ENCODE measurements at regions not wholly inside any gene's neighbourhood (a gene's known extent, or its start where the extent isn't known, plus 50 kb on each side); places are given as distances from the start of the nearest gene placed in this dataset.

- TF ChIP-seq FOXP2 (optimal IDR thresholded peaks at IDR 0.05; ENCODE audit: borderline replicate concordance, extremely low read depth, extremely low read length, insufficient read depth) (no peak), REST (IDR thresholded peaks at IDR 0.05; ENCODE audit: insufficient read depth in 1 of 2, low read depth in 2 of 2, low read length in 2 of 2) (no peak)
Measured at GRCh38 chr3:177571271-177571943, 374.1 kb upstream of the TBL1XR1 start.

- TF ChIP-seq FOXP2 (optimal IDR thresholded peaks at IDR 0.05; ENCODE audit: borderline replicate concordance, extremely low read depth, extremely low read length, insufficient read depth) = no peak
- TF ChIP-seq TAF1 (IDR thresholded peaks at IDR 0.05; ENCODE audit: borderline replicate concordance, insufficient read depth, low read length) = no peak
- no peak for TF ChIP-seq SIN3A (IDR thresholded peaks at IDR 0.05; ENCODE audit: borderline replicate concordance, insufficient read depth, low read length)
- TF ChIP-seq REST (IDR thresholded peaks at IDR 0.05; ENCODE audit: insufficient read depth in 1 of 2, low read depth in 2 of 2, low read length in 2 of 2) = no peak
- TF ChIP-seq POLR2AphosphoS5 (IDR thresholded peaks at IDR 0.05; ENCODE audit: low read depth, low read length) = no peak
Measured at GRCh38 chr3:177571944-177572315, 374.6 kb upstream of the TBL1XR1 start.

- TF ChIP-seq POLR2AphosphoS5 (IDR thresholded peaks at IDR 0.05; ENCODE audit: low read depth, low read length) = no peak
- peak; percentile 64 for TF ChIP-seq FOXP2 (optimal IDR thresholded peaks at IDR 0.05; ENCODE audit: borderline replicate concordance, extremely low read depth, extremely low read length, insufficient read depth)
- TF ChIP-seq TAF1 (IDR thresholded peaks at IDR 0.05; ENCODE audit: borderline replicate concordance, insufficient read depth, low read length) = no peak
- no peak for TF ChIP-seq REST (IDR thresholded peaks at IDR 0.05; ENCODE audit: insufficient read depth in 1 of 2, low read depth in 2 of 2, low read length in 2 of 2)
- TF ChIP-seq SIN3A (IDR thresholded peaks at IDR 0.05; ENCODE audit: borderline replicate concordance, insufficient read depth, low read length) = no peak
Measured at GRCh38 chr3:177574222-177574856, 377.1 kb upstream of the TBL1XR1 start.

- no peak for TF ChIP-seq REST (IDR thresholded peaks at IDR 0.05; ENCODE audit: insufficient read depth in 1 of 2, low read depth in 2 of 2, low read length in 2 of 2)
- TF ChIP-seq TAF1 (IDR thresholded peaks at IDR 0.05; ENCODE audit: borderline replicate concordance, insufficient read depth, low read length) = no peak
- no peak for TF ChIP-seq SIN3A (IDR thresholded peaks at IDR 0.05; ENCODE audit: borderline replicate concordance, insufficient read depth, low read length)
- no peak for TF ChIP-seq POLR2AphosphoS5 (IDR thresholded peaks at IDR 0.05; ENCODE audit: low read depth, low read length)
- TF ChIP-seq FOXP2 (optimal IDR thresholded peaks at IDR 0.05; ENCODE audit: borderline replicate concordance, extremely low read depth, extremely low read length, insufficient read depth) = no peak
Measured at GRCh38 chr3:177576746-177577145, 379.5 kb upstream of the TBL1XR1 start.
